NCI-H345 treated with DMSO at 0.1 percent for 48 hours (cell line): ENCODE measurements at regions not wholly inside any gene's neighbourhood (a gene's known extent, or its start where the extent isn't known, plus 50 kb on each side); places are given as distances from the start of the nearest gene placed in this dataset.
"Not testable (repeated sequence)": the region's sequence is repeated elsewhere in the genome, so short reads cannot be mapped to it uniquely, and the experiment has no call there.

Experiments
- DNase-seq: peaks from one replicate; lab custom pipeline; 2025; ENCODE audit not compliant: unreplicated experiment; lab: John Stamatoyannopoulos, UW

- DNase-seq = no peak
These were observed 64.1 kb upstream of the MMS22L start for GRCh38 chr6:97347111-97347510.

DNA sequence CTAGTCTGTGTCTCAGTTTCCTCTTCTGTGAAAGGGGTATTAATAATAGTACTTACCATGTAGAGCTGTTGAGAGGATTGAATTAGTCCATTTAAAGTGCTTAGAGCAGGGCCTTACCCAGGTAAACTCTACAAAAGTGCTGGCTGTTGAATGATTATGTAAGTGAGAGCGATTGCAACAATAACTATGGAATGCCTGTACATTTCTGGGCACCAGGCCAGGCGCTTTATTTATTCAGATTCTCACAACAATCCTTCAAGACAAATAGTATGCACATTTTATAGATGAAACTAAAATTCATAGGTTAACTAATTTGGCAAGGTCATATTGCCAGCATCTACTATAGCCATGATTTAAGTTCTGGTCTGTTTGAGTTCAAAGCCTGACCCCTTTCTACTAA is 78.3 kb upstream of the MMS22L start:
- peak; percentile 24 for DNase-seq

GRCh38 chr6:97364327-97364726 is 81.3 kb upstream of the MMS22L start:
- DNase-seq = no peak

DNA sequence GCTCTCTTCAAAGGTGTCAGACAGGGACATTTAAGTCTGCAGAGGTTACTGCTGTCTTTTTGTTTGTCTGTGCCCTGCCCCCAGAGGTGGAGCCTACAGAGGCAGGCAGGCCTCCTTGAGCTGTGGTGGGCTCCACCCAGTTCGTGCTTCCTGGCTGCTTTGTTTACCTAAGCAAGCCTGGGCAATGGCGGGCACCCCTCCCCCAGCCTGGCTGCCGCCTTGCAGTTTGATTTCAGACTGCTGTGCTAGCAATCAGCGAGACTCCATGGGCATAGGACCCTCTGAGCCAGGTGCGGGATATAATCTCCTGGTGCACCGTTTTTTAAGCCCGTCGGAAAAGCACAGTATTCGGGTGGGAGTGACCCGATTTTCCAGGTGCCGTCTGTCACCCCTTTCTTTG is 99.1 kb upstream of the MMS22L start:
- DNase-seq = not testable (repeated sequence)

- DNase-seq = no peak
These were observed 109.7 kb upstream of the MMS22L start for GRCh38 chr6:97392735-97393134.

DNA sequence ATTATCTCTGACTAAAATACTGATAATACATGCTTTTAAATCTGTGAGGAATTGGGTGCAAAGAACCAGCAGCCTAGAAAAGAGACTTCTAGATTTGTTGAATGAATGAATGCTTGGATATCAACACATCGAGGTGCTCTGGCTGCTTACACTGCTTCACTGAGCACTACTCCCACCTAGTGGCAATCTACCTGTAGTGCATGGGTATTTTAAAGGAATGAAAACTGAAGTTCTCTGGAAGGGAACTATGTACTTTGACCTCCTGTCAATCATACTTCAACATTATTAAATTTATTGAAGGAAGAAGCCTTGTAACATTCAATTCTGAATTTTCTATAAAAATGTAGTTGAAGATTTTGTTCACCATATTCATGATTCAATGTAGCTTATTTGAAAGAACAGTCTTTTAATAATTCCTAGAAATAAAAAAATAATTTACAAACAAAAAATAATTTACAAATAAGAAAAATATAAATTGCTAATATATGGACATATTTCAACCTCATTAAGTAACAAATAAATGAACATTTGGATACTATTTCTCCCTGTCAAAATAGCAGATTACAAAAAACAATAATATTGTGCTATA is 111.2 kb upstream of the MMS22L start:
- peak; percentile 69 for DNase-seq

DNA sequence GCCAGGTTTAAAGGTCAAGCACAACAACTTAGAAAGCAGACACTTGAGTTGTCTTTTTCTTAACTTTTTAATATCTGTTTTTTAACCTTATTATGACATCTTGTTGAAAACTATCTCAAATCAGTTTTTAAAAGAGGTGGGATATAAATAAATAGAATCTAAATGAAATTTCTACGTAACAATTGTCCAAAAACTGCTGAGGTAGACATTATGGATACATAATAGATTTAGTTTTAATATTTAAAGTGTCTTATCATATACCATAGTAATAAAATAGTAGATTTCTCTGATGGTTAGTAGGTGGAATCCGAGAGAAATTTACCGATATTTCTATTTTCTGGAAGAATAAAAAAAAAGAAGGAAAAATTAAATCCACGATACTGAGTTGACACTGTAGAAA is 113.9 kb upstream of the MMS22L start:
- no peak for DNase-seq

GRCh38 chr6:97399208-97399607 is 116.2 kb upstream of the MMS22L start:
- DNase-seq = no peak

- no peak for DNase-seq
These were observed 118.5 kb upstream of the MMS22L start for GRCh38 chr6:97401533-97401932.

GRCh38 chr6:97405818-97406409 is 122.9 kb upstream of the MMS22L start:
- no peak for DNase-seq

- no peak for DNase-seq
These were observed 123.6 kb upstream of the MMS22L start for GRCh38 chr6:97406633-97407032.

DNA sequence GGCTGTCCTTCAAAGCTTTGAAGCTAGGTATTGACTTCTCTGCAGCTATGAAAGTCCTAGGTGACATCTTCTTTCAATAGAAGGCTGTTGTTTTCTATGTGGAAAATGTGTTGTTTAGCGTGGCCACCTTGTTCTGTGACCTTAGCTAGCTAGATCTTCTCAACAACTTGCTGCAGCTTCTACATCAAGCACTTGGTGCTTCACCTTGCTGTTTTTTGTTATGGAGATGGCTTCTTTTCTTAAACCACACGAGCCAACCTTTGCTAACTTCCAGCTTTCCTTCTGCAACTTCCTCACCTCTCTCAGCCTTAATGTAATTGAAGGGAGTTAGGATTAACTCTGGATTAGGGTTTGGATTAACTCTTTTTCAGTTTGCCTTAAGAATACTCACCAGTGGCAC is 128.6 kb upstream of the MMS22L start:
- no peak for DNase-seq

DNA sequence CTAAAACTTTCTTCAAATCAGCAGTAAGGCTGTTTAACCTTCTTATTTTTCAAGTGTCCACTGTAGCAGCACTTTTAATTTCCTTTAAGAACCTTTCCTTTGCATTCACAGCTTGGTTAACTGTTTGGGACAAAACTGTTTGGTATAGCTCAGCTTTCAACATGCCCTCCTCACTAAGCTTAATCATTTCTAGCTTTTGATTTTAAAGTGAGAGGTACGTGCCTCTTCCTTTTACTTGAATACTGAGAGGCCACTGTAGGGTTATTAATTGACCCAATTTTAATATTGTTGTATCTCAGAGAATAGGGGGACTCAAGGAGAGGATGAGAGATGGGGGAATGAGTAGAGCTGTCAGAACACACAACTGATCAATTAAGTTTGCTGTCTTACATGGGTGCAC is 129.5 kb upstream of the MMS22L start:
- DNase-seq = no peak

- DNase-seq = no peak
These were observed 139.2 kb upstream of the MMS22L start for GRCh38 chr6:97422171-97422570.

- DNase-seq = no peak
These were observed 140.2 kb upstream of the MMS22L start for GRCh38 chr6:97423190-97423589.

GRCh38 chr6:97427648-97428047 is 144.6 kb upstream of the MMS22L start:
- no peak for DNase-seq

DNA sequence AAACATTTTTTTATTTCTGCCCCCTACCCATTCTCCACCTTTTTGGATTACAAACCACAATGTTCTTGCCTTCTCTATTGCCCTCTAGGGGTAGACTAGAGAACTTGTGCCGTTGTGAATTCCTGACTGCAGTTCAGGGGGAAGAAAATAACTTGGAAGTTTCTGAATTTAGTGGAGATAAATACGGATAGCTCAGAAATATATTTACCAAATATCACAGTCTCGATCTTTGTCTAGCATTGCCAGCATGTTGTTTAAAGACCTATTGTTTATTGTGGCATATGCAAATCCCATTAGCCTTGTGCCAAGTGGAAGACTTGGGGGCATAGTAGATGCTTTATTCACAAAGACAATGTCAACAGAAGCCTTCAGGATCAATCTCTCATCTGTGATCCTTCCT is 154.1 kb upstream of the MMS22L start:
- DNase-seq = no peak

DNA sequence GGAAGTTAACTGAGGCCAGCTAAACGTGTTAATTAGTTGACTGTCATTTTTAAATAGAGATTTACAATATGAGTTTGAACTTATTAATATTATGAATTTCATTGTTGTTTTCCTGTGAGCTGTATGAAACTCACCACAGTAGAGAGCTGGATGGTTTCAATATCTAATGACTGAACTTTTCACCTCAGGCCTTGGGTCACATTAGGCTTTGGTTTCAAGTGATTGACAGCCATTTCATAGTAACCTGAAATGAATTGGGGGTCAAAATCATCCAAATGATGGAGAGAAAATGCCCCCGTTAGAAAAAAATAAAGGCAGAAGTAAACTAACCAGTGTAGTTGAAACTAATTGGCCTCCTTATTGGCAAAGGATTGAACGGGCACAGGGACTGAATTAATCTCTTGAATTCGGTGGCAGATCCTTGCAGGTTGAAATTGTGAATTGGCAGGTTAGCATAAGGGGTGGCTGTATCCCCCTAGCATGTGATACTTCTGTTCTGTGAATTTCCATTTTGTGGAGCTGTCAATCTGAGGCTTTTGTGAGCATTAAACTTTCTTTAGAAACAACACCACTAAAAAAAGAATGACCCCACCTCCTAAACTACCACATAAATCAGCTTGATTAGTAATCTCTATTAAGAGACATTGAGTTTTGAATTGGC is 155.1 kb upstream of the MMS22L start:
- no peak for DNase-seq

- peak; percentile 21 for DNase-seq
These were observed 157.7 kb upstream of the MMS22L start for GRCh38 chr6:97440590-97441176.

GRCh38 chr6:97443408-97444080 is 160.5 kb upstream of the MMS22L start:
- DNase-seq = no peak

DNA sequence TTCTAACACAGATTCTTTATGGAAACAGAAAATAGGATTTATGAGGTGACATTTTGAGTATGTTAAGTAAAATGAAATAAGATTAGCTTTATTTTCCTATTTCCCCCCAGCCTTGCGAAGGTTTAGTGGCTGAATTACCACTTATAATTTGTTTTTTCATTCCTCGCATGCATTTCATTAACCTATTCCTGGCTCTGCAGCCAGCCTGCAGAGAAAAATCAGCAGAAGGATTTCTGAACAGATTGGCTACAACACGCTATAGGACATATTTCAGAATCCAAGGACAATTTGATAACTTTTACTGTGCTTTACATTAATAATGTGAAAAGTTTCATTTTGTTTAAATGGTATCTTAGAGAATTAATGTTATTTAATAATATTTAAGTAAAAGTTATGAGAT is 162.4 kb upstream of the MMS22L start:
- no peak for DNase-seq

DNA sequence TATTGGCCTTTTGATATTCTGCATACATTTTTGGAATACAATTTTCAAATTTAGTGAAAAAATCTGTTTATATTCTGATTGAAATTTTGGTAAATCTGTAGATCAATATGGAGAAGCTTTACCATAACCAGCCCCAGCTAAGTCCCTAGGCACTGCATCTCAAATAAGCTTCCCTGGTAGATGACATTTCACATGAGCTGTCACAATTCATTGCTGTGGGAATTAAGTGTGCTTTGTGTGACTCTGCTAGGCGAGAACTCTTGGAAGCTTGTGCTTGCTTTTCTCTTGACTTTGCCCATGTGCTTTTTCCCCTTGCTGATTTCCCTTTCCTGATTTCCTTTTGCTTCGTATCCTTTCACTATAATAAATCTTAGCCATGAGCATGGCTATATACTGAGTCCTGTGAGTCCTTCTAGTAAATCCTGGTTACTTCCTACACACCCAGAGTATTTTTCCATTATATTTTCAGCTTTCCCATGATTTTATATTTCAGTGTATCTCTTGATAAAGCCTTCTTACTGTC is 166.5 kb upstream of the MMS22L start:
- no peak for DNase-seq
